Fibroblast of the aortic adventitia (primary cell): ENCODE measurements at regions not wholly inside any gene's neighbourhood (a gene's known extent, or its start where the extent isn't known, plus 50 kb on each side); places are given as distances from the start of the nearest gene placed in this dataset.

ENCODE experiments used
- DNase-seq: peaks from one replicate; pipeline ENCODE4 v3.0.0-alpha.2; 2010; ENCODE audit warnings: low read depth
- H3K4me3 ChIP-seq: 2 replicates; pipeline ENCODE4 v1.5.1; 2011; ENCODE audit warnings: low read depth, mild to moderate bottlenecking, control low read depth, low read length, moderate library complexity
- CTCF ChIP-seq: IDR thresholded peaks from 2 replicates; pipeline ENCODE4 v1.5.1; 2011; ENCODE audit warnings: mild to moderate bottlenecking, low read length, control low read depth, inconsistent platforms; ENCODE audit not compliant: insufficient read depth

- DNase-seq, result peak; percentile 94
- H3K4me3 ChIP-seq, result no peak overlapping the region
- no peak for TF ChIP-seq CTCF
Observed at GRCh38 chr2:220276741-220277444, 649.5 kb downstream of the SLC4A3 start.

GRCh38 chr2:220277445-220277975 is 650.1 kb downstream of the SLC4A3 start:
- no peak overlapping the region for H3K4me3 ChIP-seq
- no peak for TF ChIP-seq CTCF
- peak; percentile 98 for DNase-seq

GRCh38 chr2:220278022-220278421 is 650.6 kb downstream of the SLC4A3 start:
- no peak for TF ChIP-seq CTCF
- no peak for DNase-seq

GRCh38 chr2:220279372-220279771 is 651.9 kb downstream of the SLC4A3 start:
- no peak for TF ChIP-seq CTCF
- no peak overlapping the region for H3K4me3 ChIP-seq

More at GRCh38 chr2:220278022-220278421, 650.6 kb downstream of the SLC4A3 start:
- no peak overlapping the region for H3K4me3 ChIP-seq

GRCh38 chr2:220279840-220280239 is 652.4 kb downstream of the SLC4A3 start:
- H3K4me3 ChIP-seq, result no peak overlapping the region
- DNase-seq, result peak; percentile 56

More at GRCh38 chr2:220279372-220279771, 651.9 kb downstream of the SLC4A3 start:
- DNase-seq, result peak; percentile 94

GRCh38 chr2:220280736-220281135 is 653.3 kb downstream of the SLC4A3 start:
- TF ChIP-seq CTCF, result no peak
- no peak for DNase-seq
- no peak overlapping the region for H3K4me3 ChIP-seq

More at GRCh38 chr2:220279840-220280239, 652.4 kb downstream of the SLC4A3 start:
- no peak for TF ChIP-seq CTCF

GRCh38 chr2:220281771-220282170 is 654.3 kb downstream of the SLC4A3 start:
- peak; percentile 21 for DNase-seq
- H3K4me3 ChIP-seq, result no peak overlapping the region
- no peak for TF ChIP-seq CTCF
